Inflammatory macrophage treated with lipopolysaccharide for 4 hours (primary cell): ENCODE measurements at regions not wholly inside any gene's neighbourhood (a gene's known extent, or its start where the extent isn't known, plus 50 kb on each side); places are given as distances from the start of the nearest gene placed in this dataset.

Source experiments
- DNase-seq: peaks from one replicate; pipeline ENCODE4 v3.0.0-alpha.2; 2020

- DNase-seq = no peak
Observed at GRCh38 chr15:54707805-54708752, 488.7 kb downstream of the RSL24D1 start.

GRCh38 chr15:54687628-54688027 lies 509.1 kb downstream of the RSL24D1 start:
- DNase-seq = no peak
